ENCODE measurements at regions not wholly inside any gene's neighbourhood (a gene's known extent, or its start where the extent isn't known, plus 50 kb on each side); places are given as distances from the start of the nearest gene placed in this dataset.

DNA sequence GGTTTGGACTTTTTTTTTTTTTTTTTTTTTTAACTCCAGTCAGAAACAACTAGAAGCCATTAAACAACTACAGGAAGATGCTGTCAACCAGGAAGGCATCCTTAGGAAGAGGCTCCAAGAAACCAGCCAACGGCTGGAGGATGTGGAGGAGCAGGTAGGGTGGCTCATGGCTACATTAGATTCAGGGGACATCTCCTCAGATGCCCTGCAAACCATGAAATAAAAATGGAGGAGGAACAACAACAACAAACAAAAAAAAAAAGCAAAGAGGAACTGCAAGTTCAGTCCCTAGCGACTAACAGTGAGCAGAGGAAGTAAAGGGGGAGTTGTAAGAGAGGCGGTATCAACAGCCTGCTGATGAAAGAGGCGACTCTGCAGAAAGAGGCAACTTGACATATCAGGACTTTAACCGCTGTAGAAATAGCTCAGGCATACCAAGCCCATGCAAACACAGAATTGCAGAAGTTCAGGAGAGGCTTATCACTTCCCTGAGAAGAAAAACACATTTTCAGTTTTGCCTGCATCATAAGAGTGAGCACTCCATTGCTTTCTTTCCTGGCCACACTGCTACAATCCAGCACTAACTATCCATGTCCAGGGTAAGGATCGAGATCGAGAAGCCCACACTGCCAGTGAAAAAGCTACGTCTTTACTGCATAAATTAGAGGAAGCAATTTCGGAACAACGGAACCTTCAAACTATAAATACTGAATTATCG lies 103.5 kb upstream of the BCAT1 start:
- Histone ChIP-seq H2AK5ac (ENCODE audit: low read depth, low read length) (no peak overlapping the region), H2BK5ac (ENCODE audit: low read depth, low read length) (no peak overlapping the region), H2BK15ac (ENCODE audit: low read length) (no peak overlapping the region), H3K79me2 (ENCODE audit: control insufficient read depth in 1 of 2, insufficient read depth in 2 of 2, low read length in 2 of 2) (no peaks in the 10 kb centered on the region), H2BK20ac (ENCODE audit: low read length) (0 out of 2 replicates have a peak overlapping the region, but pooled peaks have one; percentile 48), H3K18ac (ENCODE audit: extremely low read depth, low read length) (no peak overlapping the region), H3K4me3 (ENCODE audit: extremely low read depth in 1 of 4, insufficient read depth in 2 of 4, low read depth in 3 of 4, low read length in 4 of 4) (no peak overlapping the region), H3K27me3 (replicated peaks in 1 of 4; ENCODE audit: control insufficient read depth in 3 of 4, extremely low read depth in 1 of 4, insufficient read depth in 3 of 4, low read length in 3 of 4) (no peaks in the 10 kb centered on the region), H3K4me1 (replicated peaks in 1 of 4; ENCODE audit: control insufficient read depth in 3 of 4, insufficient read depth in 4 of 4, low read length in 3 of 4) (peaks cover 0 to 3% (median 0%) of the 10 kb centered on the region in 4 experiments; a peak in 1 of 7 replicates), H3K27ac (ENCODE audit: low read depth, low read length) (no peak overlapping the region), H4K91ac (replicated peaks; ENCODE audit: insufficient read length, low read length) (no peak overlapping the region), H3K36me3 (ENCODE audit: control insufficient read depth in 2 of 4, insufficient read depth in 4 of 4, low read length in 3 of 4) (no peaks in the 10 kb centered on the region), H3K4me2 (ENCODE audit: insufficient read depth in 1 of 2, low read depth in 2 of 2, low read length in 2 of 2) (no peak overlapping the region; a peak in 1 of 4 replicates), H3K23ac (ENCODE audit: insufficient read length) (no peak overlapping the region), H3K79me1 (ENCODE audit: low read depth, low read length) (no peaks in the 10 kb centered on the region), H4K8ac (ENCODE audit: extremely low read depth, insufficient read depth, low read length) (no peak overlapping the region), H4K5ac (ENCODE audit: insufficient read length, low read depth, low read length) (no peak overlapping the region), H2BK12ac (ENCODE audit: low read depth, low read length) (no peak overlapping the region), H3K56ac (replicated peaks; ENCODE audit: insufficient read length, low read depth, low read length) (no peak overlapping the region), H3K4ac (replicated peaks; ENCODE audit: insufficient read length, low read depth, low read length) (no peak overlapping the region), H2AFZ (ENCODE audit: low read length) (0 out of 2 replicates have a peak overlapping the region, but pooled peaks have one; percentile 47), H4K20me1 (replicated peaks in 1 of 2; ENCODE audit: control insufficient read depth in 1 of 2, insufficient read depth in 2 of 2, low read length in 2 of 2) (no peaks in the 10 kb centered on the region), H3K9me3 (ENCODE audit: insufficient read depth in 2 of 2, low read depth in 1 of 2, low read length in 1 of 2) (no peaks in the 10 kb centered on the region), H2BK120ac (replicated peaks; ENCODE audit: low read depth, low read length) (no peak overlapping the region), H3K23me2 (ENCODE audit: low read depth, low read length) (no peaks in the 10 kb centered on the region), H3K14ac (ENCODE audit: insufficient read length) (no peak overlapping the region), H3K9ac (replicated peaks in 1 of 4; ENCODE audit: extremely low read depth in 1 of 4, low read depth in 3 of 4, low read length in 3 of 4) (no peak overlapping the region)
- FAIRE-seq (no peak), DNase-seq (ENCODE audit: low read depth in 1 of 2, low spot score in 2 of 2) (no peak)
- ChIA-PET POLR2A (ENCODE audit: partially characterized antibody) (interaction anchor here (0.6 kb wide), 1 partner anchor 12 kb away, joined by 3 read pairs; no protein-coding TSS in a partner anchor), CTCF (ENCODE audit: partially characterized antibody) (interaction anchor here (0.6 to 1.5 kb wide), 6 partner anchors 8 to 232 kb away, joined by 3 to 5 read pairs (median 3); no protein-coding TSS in a partner anchor)
- 81% methylated on average over 11 of the region's 11 CpGs; no CpG with 5 or more reads in 1 of the 2 experiments for WGBS, 2 experiments (ENCODE audit: extremely low coverage in 1 of 2, insufficient coverage in 1 of 2, insufficient read length in 1 of 2, insufficient replicate concordance in 2 of 2, low coverage in 1 of 2, low lambda C conversion rate in 2 of 2, missing lambda C conversion rate in 1 of 2)
- TF ChIP-seq CHD2 (IDR thresholded peaks at IDR 0.05; ENCODE audit: low read length) (no peak), BCL11A (IDR thresholded peaks at IDR 0.05; ENCODE audit: low read depth in 2 of 2, low read length in 2 of 2) (no peak), BACH1 (IDR thresholded peaks at IDR 0.05; ENCODE audit: low read length) (no peak), PHF8 (conservative IDR thresholded peaks at IDR 0.05; ENCODE audit: low read depth, low read length) (no peak), HDAC2 (IDR thresholded peaks at IDR 0.05; ENCODE audit: borderline replicate concordance in 1 of 2, low read depth in 2 of 2, low read length in 2 of 2) (no peak), GTF2F1 (IDR thresholded peaks at IDR 0.05; ENCODE audit: borderline replicate concordance, low read depth, low read length) (no peak), EZH2 (IDR thresholded peaks at IDR 0.05; ENCODE audit: low read depth, low read length, severe bottlenecking) (no peak), EGR1 (IDR thresholded peaks at IDR 0.05; ENCODE audit: borderline replicate concordance, low read depth, low read length) (no peak)
- TF ChIP-seq, protein P1, sequence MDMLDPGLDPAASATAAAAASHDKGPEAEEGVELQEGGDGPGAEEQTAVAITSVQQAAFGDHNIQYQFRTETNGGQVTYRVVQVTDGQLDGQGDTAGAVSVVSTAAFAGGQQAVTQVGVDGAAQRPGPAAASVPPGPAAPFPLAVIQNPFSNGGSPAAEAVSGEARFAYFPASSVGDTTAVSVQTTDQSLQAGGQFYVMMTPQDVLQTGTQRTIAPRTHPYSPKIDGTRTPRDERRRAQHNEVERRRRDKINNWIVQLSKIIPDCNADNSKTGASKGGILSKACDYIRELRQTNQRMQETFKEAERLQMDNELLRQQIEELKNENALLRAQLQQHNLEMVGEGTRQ (IDR thresholded peaks at IDR 0.05; ENCODE audit: low read length): no peak
- TF ChIP-seq, protein P2, sequence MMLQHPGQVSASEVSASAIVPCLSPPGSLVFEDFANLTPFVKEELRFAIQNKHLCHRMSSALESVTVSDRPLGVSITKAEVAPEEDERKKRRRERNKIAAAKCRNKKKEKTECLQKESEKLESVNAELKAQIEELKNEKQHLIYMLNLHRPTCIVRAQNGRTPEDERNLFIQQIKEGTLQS (IDR thresholded peaks at IDR 0.05; ENCODE audit: insufficient read depth, low read depth, low read length): no peak
